AG08395 (cell line): ENCODE measurements at regions not wholly inside any gene's neighbourhood (a gene's known extent, or its start where the extent isn't known, plus 50 kb on each side); places are given as distances from the start of the nearest gene placed in this dataset.

Experiments used
- DNase-seq: peaks from one replicate; pipeline ENCODE4 v3.0.0; 2012; ENCODE audit warnings: mixed read lengths, low spot score

DNA sequence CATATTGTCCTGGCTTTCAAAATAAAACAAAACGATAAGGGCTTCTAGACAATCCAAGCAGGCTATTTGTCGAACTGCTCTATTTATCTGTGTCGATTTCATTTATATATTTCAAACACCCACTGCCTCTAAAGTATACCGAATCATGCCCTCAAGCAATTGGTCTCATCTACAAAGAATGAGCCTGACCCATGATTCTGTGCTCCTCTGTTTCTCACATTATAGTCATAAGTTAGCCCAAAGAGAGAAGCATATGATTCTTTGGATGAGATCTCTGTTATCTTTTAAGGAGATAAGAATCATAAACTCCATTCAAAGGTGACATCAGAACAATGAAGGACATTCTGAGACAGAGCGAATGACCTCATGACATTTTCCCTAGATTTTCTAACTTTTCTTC lies 191.1 kb downstream of the MAP2K6 start:
- DNase-seq = no peak

DNA sequence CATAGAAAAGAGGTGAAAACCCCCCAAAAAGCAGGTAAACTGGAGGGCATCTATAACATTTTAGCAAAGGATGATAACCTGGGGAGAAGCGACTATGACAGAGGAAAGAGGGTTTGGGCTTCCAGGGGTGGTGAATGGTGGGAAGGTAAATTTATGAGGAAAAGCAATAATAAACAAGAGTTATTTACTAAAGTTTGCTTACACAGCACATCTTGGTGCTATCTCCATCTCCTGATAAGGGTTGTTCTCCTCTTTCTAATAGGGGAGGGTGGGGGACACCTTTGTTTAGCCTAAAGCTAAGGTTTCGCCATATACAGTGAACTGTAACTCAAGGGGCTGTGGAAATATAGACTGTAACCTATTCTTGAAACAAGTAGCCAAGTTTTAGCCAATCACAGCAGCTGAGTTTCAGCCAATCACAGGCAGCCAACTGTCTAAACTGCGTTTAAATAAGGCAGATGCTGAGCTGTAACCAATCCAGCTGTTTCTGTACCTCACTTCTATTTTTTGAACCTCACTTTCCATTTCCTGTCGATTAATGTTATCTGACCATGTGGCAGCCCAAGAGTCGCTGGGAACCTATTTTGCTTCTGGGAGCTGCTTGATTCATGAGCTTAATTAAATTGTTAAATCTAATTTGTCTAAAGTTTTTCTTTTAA lies 191.8 kb downstream of the MAP2K6 start:
- no peak for DNase-seq

DNA sequence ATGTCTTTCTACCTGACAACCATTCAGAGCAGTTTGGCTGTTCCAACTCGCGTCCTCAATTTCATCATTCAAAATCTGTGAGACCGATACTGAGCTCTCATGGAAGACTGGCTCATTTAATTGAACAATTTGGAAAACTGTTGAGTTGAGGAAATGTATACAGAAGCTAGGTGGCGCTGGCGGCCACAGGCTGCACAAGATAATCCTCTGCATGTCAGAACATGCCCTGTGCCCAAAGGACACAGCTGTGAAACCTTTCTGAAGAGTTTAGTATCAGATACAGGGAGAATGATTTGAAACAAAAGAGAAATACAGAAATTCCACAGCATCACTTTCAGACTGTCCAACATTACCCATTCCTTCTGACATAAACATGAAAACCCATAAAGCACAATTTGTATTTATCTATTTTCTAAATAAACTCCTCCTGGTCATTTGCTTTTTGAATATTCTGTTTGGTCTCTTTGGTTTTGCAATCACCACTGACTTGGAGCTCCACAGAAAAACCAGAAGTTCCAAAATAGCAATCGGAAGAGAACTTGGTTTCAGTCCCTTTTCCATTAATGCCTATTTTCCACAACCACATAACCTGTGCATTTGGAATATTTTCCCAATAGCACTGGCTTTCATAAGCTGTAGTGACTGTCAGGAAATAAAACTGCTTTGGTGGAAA lies 192.8 kb downstream of the MAP2K6 start:
- peak; percentile 67 for DNase-seq

DNA sequence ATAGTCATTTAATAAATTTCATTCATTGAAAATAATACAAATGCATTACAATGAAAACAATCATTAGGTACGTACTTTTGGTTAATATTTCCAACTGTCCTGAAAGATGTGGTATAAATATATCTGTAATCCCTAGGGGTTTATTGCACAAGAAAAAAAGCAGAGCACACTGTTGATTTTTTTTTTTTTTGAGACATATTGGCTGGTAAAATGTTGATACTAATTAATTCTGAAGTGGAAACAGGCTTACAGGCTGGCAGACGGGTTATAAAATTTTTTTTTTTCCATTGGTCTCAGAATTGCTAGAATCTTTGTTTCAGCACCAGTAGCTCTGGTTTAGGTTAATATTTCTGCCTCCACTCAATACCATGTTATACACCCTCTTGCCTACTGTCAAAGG lies 193.6 kb downstream of the MAP2K6 start:
- DNase-seq = no peak

DNA sequence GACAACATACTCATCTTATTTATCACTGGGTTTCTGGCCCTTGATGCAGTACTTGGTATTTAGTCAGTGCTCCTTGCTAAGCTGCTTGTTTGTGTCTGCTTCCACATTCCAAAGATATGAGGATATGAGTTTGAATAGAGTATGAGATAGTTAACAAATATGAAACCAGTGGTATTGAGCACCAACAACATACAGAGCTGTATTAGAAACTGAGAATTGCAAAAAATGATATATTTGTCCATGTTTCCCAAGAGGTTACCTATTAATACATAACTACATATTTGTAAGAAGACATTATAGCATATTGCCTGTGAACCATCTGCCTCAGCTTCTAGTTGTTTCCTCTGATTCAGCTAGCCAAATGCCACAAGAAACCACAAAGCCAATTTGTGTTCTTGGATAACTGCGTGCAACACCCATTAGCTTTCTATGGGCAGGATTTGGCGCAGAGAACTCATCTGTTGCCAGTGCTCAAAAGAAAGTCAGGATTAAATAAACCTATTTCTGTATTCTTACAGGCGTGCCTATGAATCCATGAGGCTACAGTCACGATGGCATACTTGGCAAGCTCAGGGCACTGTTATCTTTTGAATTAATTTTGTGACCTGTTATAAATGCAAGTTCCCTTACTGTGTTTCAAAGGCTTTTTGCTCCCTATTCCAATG lies 194.4 kb downstream of the MAP2K6 start:
- peak; percentile 84 for DNase-seq

DNA sequence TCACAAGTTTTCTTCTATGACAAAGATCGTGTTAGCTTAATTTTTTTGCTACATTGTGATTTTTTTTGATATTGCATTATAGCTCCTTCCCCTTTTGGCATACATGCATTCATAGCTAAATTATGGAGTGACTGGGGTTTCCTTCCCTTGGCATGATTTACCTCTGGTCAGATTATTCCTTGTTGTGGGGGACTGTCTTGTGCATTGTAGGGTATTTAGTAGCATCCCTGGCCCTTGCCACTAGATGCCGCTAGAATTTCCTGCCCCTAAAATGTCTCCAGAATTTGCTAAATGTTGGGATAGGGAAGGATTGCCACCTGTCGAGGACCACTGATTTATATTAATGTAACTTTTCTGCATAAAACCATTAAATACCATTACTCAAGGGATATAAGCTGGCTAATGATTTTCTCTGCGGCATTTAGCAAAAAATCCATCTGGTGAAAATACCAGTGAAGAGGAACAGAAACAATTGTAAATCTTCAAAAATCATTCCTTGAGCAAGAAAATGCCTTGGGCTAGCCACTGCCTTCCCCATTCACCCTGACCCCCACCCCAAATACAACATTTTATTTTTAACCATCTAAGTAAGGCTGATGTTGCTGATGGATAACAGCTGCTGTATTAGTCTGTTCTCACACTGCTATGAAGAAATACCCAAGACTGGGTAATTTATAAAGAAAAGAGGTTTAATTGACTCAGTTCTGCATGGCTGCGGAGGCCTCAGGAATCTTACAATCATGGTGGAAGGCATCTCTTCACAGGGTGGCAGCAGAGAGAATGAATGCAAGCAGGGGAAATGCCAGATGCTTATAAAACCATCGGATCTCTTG lies 195.2 kb downstream of the MAP2K6 start:
- peak; percentile 38 for DNase-seq

DNA sequence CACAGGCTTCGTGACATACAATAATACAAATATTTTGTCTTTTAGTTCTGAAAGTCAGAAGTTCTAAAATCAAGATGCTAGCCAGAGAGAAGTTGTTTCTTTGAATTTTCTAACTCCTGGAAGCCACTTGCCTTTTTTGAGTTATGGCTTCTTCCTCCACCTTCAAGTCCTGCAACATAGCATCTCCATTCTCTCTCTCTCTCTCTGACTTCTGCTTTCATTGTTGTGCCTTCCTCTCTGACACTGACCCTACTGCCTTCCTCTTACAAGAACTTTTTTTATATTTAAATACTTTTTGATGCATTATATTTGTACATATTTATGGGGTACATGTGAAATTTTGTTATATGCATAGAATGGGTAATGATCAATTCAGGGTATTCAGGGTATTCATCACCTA lies 205.9 kb downstream of the MAP2K6 start:
- DNase-seq = no peak

DNA sequence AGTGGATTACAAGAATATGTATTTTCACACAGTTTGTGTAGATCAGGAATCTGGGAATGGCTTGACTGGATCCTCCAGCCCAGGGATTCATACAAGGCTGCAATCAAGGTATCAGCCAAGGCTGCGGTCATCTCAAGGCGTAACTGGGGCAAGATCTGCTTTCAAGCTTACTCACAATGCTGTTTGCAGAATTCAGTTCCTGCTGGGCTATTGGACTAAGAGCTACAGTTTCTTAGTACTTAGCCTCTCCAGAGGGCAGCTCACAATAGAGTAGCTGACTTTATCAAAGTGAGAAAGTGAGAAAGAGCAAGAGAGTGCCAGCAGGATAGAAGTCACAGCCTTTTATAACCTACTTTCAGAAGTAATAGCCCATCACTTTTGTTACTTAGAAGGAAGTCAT lies 211.0 kb downstream of the MAP2K6 start:
- DNase-seq = no peak

DNA sequence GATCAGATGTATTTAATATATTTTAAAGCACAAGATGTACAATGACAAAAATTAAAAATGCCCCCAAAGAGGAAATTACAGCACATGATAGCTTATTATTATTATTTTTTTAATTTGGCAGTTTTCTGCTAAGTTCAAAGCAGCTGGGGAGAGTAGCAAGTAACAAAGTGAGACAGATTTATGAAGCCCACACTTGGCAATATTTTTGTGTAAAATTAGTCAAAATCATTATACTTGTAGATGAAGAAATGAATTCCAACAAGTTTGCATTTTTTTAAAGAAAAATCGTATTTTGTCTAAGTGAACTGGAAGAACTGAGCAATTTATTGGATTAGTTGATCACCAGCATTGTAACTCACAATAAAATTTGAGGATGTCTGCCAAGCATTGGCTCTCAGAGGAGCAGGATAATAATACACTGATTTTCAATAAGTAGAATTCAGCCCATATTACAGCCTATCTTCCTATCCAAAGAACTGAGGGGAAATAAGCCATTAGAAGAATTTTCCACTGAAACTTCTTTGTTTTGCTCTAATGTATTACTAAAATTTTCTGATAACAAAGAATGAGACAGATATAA lies 215.6 kb downstream of the MAP2K6 start:
- no peak for DNase-seq

DNA sequence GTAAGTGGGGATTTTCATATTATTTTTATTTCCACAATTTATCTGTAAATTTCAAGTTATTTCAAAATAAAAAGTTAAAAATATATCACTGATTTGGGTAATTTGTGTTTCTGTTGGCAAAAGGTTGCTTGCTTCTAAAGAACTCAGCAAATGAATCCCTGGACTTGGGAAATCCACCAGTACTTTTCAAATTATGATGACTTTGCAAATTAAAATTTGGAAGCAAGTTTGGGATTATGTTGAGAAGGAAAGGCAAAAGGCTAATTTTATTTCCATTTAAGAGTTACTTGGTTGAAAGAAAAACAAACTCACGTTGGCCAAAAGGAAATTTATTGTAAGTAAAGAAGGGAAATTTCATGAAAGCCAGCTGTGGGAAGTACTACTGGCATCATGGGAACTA lies 220.3 kb downstream of the MAP2K6 start:
- no peak for DNase-seq

DNA sequence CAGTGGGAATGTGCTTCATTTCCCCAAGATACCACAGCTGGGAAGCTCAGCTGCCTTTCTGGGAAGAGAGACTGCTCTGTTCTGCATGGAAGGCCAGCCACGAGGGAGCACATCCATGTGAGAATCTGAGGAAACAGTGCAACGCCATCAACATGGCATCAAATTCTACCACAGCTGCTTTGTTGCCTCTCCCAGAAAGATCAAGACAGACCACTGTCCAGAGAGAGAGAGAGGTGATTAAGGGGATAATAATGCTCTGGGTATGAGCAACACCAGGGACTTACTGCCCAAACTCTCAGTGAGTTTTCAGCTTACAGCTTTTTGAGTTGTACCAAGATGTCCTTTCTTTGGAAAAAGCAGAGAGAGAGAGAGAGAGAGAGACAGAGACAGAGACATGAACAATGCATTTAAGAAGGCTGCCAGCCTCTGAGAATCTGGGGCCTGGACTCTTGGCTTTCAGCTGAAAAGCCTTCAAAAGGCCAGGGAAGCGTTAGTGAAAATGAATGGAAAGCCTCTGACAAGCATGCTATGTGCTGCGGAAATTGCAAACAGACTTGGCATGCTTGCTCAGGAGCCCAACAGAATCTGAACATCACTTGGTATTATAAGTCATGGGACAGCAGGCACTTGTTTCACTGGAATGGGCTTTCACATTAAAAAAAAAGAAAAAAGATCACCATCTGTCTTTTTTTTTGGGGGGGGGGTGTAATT lies 223.1 kb downstream of the MAP2K6 start:
- DNase-seq = peak; percentile 80

DNA sequence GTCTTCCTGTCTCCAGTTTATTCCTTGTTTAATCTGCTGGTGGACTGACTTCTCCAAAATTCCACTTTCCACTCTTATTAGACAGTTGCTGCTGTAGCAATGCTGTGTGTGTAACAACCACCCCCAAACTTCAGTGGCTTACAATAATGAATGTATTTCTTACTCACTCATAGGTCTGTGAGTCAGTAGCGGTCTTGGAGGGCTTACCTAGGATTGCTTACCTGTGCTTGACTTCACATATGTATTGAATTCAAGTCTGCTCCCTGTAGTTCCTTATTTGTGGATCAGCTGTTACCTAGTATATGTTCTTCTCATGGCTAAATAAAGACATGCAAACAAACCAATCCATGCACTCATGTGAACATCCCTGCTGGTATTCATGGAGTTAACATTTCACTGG lies 224.6 kb downstream of the MAP2K6 start:
- no peak for DNase-seq

DNA sequence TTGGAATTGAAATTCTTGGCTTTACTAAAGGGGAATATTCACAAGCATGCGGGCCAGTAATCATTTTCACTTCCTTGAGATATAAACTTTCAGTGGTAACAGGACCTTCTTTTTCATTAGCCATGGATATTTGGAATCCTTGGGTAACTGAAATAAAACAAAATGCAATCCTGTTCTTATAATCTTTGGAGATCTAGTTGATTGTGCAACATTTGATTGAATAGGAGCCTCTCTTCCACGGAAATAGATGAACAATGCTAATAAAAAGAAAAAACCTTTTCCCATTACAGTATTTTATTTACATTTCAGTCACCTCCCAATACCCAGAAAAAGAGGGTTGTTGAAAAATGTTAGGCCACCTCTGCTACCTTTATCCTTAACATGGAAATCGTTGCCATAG lies 225.6 kb downstream of the MAP2K6 start:
- no peak for DNase-seq

DNA sequence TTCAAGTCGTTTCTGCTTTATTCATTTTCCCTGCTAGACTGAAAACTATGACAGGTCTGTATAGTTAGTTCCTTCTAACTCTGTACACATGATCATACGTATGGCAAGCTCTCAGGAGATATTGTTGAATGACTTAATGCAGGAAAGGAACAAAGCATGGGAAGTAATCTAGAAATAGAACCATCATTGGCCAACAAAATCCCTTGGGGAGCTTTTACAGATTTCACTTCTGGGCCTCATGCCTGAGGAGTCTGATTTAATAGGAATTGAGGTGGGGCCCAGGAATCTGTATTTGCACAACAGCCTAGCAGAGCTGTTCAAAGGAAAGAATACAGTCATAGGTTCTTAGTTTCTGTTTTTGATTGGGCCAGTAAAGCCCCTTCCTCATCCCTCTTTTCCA lies 229.2 kb downstream of the MAP2K6 start:
- peak; percentile 4 for DNase-seq

DNA sequence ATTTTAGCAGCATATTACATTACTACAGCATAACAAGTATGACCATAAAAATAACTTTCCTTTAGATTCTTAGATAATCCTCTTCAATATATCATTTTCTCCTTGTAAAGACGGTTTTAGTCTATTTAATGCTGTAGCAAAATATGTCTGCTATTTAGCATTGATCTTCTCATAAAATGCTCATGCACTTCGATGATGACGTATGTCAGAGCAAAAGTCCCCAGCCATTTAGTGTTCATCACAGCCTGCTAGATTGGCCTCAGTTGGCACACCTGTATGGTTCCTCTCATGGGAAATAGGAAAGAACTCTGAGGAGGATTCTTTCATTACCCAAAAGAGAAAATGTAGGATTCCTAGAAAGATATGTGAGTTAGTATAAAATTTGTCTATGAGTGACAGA lies 232.2 kb downstream of the MAP2K6 start:
- no peak for DNase-seq

DNA sequence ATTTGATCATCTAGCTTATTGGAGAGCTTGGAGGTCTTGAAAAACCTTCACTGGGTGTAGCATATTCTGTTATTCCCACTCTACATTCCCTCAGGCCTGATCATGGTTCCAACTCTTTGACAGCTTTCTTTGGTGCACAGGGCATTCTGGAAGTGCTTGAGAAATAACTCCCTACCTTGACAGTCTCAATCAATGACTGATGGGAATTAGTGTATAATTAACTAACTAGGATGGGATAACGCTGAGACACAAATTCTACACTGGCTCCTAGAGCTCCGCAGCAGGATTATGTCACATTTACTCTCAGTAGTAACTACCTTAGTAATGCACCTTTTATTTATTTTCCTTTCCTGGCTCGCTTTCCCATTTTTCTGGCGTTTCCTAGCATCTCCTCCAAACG lies 236.4 kb downstream of the MAP2K6 start:
- DNase-seq = no peak

DNA sequence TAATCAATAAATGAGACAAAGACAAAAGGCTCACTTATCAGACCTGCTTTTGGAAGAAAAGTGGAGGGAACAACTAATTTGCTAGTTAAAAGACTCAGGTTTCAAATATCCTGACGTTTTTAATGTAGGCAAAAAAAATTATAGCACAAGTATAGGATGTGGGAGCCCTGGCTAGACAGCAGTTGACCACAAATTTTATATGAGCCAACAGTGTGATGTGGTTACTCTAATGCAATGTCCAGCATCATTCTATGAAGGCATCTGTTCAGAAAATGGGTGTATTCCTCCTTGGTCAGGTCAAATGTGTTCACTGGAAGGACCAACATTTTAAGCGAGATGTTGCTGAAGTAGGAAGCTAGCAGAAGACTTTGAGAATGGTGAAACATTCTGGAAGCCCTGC lies 237.4 kb downstream of the MAP2K6 start:
- no peak for DNase-seq

DNA sequence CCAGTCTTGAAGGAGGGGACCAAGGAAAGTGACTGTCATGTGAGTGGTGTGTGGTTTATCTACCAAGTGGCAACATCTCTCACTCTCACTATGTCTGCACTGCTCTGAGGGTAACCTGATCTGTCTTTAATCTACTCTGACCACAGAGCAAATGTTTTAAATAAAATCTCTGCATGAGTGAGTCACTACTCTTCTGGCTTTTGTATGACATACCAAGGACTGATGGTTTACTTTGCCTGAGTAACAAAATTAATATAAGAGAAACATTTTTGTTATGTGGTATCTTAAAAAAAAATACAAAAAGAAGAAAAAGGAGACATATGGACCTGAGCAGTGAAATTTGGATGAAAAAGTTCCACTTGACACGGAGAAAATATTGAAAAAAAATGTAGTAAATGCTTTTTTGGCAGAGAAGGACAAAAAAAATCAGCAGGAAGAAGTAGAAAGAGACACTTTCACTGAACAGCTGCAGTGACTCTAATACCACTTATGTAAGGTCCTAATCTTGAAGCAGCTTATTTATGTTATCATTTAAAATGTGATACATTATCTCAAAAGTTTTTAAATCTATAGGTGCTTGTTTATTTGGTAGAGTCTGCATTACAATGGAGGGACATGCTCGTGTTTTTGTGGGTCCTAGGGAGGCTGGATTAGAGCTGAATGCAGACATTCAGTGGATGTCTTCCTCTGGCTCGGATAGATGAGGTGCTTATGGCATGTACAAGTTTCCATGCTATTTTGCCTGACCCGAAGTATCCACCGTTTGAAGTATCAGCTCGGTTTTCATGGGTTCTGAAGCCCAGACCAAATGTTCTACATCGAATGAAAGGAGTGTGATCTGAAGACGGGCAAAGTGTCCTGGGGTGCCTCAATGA lies 240.7 kb downstream of the MAP2K6 start:
- peak; percentile 83 for DNase-seq

DNA sequence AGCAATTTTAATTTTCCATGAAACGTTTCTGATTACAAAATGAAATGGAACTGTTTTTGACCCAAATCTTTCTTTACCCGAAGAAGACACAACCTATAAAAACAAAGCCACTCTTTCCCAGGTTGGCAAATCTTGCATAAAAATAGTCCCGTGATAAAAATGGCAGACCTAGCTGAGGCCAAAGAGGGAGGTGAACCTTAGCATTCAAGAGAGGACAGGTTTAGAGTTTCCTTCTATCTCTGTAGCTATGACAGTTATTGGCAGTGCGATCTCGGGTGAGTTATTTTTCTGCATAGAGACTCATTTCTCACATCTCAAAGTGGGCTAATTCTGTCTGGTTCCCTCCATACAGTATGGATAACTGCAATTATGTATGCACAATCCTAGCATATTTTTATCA lies 241.4 kb downstream of the MAP2K6 start:
- no peak for DNase-seq

DNA sequence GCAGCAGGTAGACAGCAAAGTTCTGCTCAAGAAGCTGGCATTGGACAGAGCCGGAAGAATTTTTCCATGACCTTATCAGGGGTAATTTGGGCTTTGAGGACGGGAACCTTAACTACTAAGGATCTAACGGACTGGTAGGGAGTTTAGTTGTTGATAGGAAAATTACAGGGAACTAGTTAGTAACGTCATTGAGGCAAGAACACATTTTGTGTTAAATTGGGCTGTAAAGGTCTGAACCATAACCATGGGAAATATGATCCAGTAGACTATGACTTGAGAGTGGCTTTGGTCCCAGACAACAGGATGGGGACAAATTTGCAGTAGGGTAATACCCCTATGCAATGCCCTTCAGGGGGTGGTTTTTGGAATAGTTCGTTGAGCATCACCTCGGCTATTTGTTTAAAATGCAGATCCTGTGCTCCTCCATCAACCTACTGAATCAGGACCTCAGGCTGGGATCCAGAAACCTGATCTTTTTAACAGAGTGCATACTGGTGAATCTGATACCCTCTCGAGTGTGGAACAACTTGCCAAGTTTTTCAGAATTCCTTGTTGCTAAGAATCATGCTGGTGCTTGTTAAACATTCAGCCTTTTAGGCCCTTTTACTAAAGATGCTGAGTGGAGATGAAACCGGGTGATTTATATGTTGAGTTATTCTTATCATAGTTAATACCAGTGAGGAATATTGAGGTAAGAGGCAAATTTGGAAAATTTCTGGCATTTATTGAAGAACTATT lies 255.1 kb downstream of the MAP2K6 start:
- no peak for DNase-seq
